Suprapubic skin (tissue), 4 donors: ENCODE measurements at regions not wholly inside any gene's neighbourhood (a gene's known extent, or its start where the extent isn't known, plus 50 kb on each side); places are given as distances from the start of the nearest gene placed in this dataset.

ENCODE experiments used
- DNase-seq, 2 donors: peaks; one replicate each; pipeline ENCODE4 v3.0.0-alpha.2; 2019; ENCODE audit warnings: low spot score in 2 of 2
- H3K27ac ChIP-seq: fragments of 200-600 bp; sonication (generic); one replicate; pipeline ENCODE4 v1.5.1; 2019
- H3K27me3 ChIP-seq: fragments of 200-600 bp; sonication (generic); one replicate; pipeline ENCODE4 v1.5.1; 2019
- H3K36me3 ChIP-seq: fragments of 200-600 bp; sonication (generic); one replicate; pipeline ENCODE4 v1.5.1; 2019
- H3K4me1 ChIP-seq: fragments of 200-600 bp; sonication (generic); one replicate; pipeline ENCODE4 v1.5.1; 2019
- H3K4me3 ChIP-seq: fragments of 200-600 bp; sonication (generic); one replicate; pipeline ENCODE4 v1.5.1; 2019; ENCODE audit warnings: mild to moderate bottlenecking
- H3K9me3 ChIP-seq: fragments of 200-600 bp; sonication (generic); one replicate; pipeline ENCODE4 v1.5.1; 2019
- EP300 ChIP-seq: sonication (generic); formaldehyde crosslinking; IDR thresholded peaks from one replicate; pipeline ENCODE4 v1.6.1; 2017; ENCODE audit warnings: antibody characterized with exemption
- POLR2A ChIP-seq, 2 donors: fragments of 450-650 bp; IDR thresholded peaks; one replicate each; pipeline ENCODE4 v1.6.1; 2017; ENCODE audit warnings: antibody characterized with exemption in 2 of 2, mild to moderate bottlenecking in 2 of 2, moderate library complexity in 2 of 2
- POLR2AphosphoS5 ChIP-seq, 3 donors: sonication (generic); formaldehyde crosslinking; IDR thresholded peaks; one replicate each; pipeline ENCODE4 v1.6.1; 2017; ENCODE audit warnings: antibody characterized with exemption in 3 of 3
- WGBS: methylation state at CpG from one replicate; pipeline ENCODE4 v1.1.5; 2018; 5-methylcytosine and 5-hydroxymethylcytosine counted together
- TF ChIP-seq, protein P1 (sequence below), 2 donors: fragments of 200-600 bp in 1 of 2; fragments of 450-650 bp in 1 of 2; sonication (generic) in 1 of 2; IDR thresholded peaks; one replicate each; pipeline ENCODE4 v1.5.1; 2016 to 2019; ENCODE audit warnings: antibody characterized with exemption in 2 of 2, mild to moderate bottlenecking in 1 of 2, moderate library complexity in 1 of 2

DNA sequence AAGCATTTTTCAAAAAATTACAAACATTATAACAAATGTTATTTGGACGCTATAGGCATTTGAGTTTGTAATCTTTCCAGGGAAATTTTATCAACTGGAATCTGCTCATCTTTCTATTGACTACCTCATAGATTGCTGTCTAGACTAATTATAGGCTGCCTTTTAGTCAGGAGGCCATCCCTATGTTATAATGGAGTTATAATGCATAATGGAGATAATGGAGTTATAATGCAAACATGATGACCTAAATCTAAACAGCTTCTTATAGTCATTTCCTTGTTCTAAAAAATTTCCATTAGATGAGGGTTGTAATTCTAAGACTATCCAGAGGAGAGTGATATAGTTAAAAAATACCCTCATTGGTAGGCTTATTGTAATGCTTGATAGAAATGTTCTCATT is 226.4 kb downstream of the SI start:
- H3K27ac ChIP-seq = no peak overlapping the region
- H3K9me3 ChIP-seq = no peaks in the 10 kb centered on the region
- 80% methylated on average over 1 of the region's 1 CpG for whole genome bisulfite sequencing
- no peaks in the 10 kb centered on the region for H3K27me3 ChIP-seq
- H3K4me3 ChIP-seq = no peak overlapping the region
- no peaks in the 10 kb centered on the region for H3K36me3 ChIP-seq
- H3K4me1 ChIP-seq = no peaks in the 10 kb centered on the region
- TF ChIP-seq POLR2A (IDR thresholded peaks at IDR 0.05) (no peak), EP300 (no peak), POLR2AphosphoS5 (IDR thresholded peaks at IDR 0.05) (no peak)
- TF ChIP-seq, protein P1, sequence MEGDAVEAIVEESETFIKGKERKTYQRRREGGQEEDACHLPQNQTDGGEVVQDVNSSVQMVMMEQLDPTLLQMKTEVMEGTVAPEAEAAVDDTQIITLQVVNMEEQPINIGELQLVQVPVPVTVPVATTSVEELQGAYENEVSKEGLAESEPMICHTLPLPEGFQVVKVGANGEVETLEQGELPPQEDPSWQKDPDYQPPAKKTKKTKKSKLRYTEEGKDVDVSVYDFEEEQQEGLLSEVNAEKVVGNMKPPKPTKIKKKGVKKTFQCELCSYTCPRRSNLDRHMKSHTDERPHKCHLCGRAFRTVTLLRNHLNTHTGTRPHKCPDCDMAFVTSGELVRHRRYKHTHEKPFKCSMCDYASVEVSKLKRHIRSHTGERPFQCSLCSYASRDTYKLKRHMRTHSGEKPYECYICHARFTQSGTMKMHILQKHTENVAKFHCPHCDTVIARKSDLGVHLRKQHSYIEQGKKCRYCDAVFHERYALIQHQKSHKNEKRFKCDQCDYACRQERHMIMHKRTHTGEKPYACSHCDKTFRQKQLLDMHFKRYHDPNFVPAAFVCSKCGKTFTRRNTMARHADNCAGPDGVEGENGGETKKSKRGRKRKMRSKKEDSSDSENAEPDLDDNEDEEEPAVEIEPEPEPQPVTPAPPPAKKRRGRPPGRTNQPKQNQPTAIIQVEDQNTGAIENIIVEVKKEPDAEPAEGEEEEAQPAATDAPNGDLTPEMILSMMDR (IDR thresholded peaks at IDR 0.05) = no peak
- no peak for DNase-seq

DNA sequence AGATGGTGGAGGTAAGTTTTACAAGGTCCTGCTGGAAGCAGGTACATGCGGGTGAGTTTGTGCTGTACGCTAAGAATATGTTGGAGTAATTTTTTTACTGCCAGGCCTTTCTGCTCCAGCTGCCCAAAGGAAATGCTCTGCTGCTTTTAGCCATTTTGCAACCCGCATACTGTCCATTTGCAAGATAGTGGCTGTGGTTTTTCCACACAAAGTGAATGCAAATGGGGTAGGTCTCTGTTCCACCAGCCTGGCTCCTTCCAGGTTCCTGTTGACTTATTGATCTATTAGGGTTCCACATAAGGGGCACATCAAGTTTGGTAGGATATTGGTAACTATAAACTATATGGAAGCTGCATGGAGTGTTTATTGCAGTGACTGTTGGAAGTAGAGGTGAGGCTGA is 227.1 kb downstream of the SI start:
- Histone ChIP-seq H3K9me3 (no peaks in the 10 kb centered on the region), H3K36me3 (no peaks in the 10 kb centered on the region), H3K27ac (no peak overlapping the region), H3K4me3 (no peak overlapping the region), H3K27me3 (no peaks in the 10 kb centered on the region), H3K4me1 (no peaks in the 10 kb centered on the region)
- TF ChIP-seq, protein P1 (IDR thresholded peaks at IDR 0.05) = no peak
- TF ChIP-seq POLR2A (IDR thresholded peaks at IDR 0.05) (no peak), EP300 (no peak), POLR2AphosphoS5 (IDR thresholded peaks at IDR 0.05) (no peak)
- no peak for DNase-seq
- WGBS = 76% methylated on average over 3 of the region's 3 CpGs

DNA sequence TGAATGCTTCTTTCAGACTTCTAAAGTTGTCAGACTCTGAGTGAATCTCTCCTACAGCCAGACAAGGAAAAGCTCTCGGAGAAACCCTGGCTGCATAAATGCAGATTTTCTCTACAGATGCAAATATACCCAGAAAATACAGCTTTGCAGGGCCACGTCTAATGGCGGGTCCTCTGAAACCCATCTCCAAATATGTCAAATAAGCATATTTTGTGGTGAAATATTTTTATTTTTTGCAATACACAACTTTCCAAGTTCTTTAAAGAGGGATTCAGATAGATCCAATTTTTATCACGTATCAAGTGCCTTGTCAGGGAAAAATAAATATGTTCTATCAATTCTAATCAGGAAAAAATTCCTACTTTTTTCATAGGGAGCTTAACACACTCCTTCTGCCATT is 229.4 kb downstream of the SI start:
- no peak overlapping the region for H3K4me3 ChIP-seq
- H3K27me3 ChIP-seq = no peaks in the 10 kb centered on the region
- no peaks in the 10 kb centered on the region for H3K9me3 ChIP-seq
- H3K36me3 ChIP-seq = no peaks in the 10 kb centered on the region
- WGBS = 85% methylated on average over 4 of the region's 4 CpGs
- H3K4me1 ChIP-seq = no peaks in the 10 kb centered on the region
- TF ChIP-seq POLR2A (IDR thresholded peaks at IDR 0.05) (no peak), EP300 (no peak)
- no peak overlapping the region for H3K27ac ChIP-seq
- no peak for DNase-seq

DNA sequence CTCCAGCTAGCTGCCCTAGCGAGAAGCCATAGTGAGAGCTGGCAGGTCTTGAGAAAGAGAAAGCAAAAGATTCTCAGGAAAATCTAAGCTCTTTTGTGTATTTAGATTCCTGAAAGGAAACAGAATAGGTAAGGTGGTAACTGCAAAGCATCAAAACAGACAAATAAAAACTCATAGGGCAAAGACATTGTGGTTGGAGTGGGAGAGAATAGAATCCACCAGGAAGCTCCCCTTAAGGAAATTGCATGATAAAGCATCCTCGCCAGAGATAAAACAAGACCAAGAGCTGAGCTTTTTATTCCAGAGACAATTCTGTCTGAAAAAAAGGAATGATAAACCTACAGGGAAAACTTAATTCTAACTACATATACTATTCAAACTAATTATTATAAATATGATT is 232.6 kb downstream of the SI start:
- no peaks in the 10 kb centered on the region for H3K36me3 ChIP-seq
- no peak overlapping the region for H3K4me3 ChIP-seq
- no peaks in the 10 kb centered on the region for H3K4me1 ChIP-seq
- no peak for DNase-seq
- H3K9me3 ChIP-seq = no peaks in the 10 kb centered on the region
- no peak for TF ChIP-seq EP300
- TF ChIP-seq POLR2A (IDR thresholded peaks at IDR 0.05) = no peak
- TF ChIP-seq POLR2AphosphoS5 (IDR thresholded peaks at IDR 0.05) = no peak
- TF ChIP-seq, protein P1 (IDR thresholded peaks at IDR 0.05) = no peak
- no peaks in the 10 kb centered on the region for H3K27me3 ChIP-seq
- 84% methylated on average over 2 of the region's 2 CpGs for WGBS
- H3K27ac ChIP-seq = no peak overlapping the region

DNA sequence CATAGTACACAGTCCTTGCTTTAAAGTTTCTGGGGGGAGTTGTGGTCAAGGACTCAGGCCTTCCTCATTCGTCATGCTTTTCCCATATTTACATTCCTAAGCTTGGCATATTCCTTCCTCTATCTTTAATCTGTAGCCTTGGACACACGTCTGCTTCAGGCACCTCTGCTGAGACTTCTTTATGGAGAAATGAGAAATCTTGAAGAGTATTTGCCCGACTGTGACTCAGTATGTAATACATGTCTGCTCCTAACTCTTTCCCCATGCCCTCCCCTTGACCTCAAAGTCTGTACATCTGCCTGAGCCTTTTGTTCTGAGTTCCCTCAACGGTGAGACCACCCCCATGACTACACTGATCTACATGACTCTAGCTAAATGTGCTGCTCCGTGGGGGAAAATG is 246.1 kb downstream of the SI start:
- DNase-seq = no peak
- Histone ChIP-seq H3K27me3 (no peaks in the 10 kb centered on the region), H3K36me3 (no peaks in the 10 kb centered on the region), H3K27ac (no peak overlapping the region), H3K9me3 (no peaks in the 10 kb centered on the region), H3K4me1 (no peaks in the 10 kb centered on the region), H3K4me3 (no peak overlapping the region)
- TF ChIP-seq POLR2AphosphoS5 (IDR thresholded peaks at IDR 0.05) (no peak), POLR2A (IDR thresholded peaks at IDR 0.05) (no peak), EP300 (no peak)
- TF ChIP-seq, protein P1 (IDR thresholded peaks at IDR 0.05) = no peak
- WGBS = 55% methylated on average over 5 of the region's 5 CpGs

DNA sequence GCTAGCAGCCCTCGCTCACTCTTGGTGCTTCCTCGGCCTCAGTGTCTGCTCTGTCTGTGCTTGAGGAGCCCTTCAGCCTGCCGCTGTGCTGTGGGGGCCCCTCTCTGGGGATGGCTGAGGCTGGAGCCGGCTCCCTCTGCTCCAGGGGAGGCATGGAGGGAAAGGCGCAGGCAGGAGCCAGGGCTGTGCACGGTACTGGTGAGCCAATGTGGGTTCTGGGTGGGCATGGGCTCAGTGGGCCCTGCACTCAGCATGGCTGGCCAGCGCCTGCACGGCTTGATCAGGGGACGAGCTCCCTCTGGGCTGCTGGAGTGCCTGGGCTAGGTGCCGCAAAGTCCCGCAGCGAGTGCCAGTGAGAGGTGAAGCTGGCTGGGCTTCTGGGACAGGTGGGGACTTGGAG is 260.0 kb downstream of the SI start:
- H3K4me3 ChIP-seq = no peak overlapping the region
- peaks cover 5% of the 10 kb centered on the region for H3K9me3 ChIP-seq
- TF ChIP-seq POLR2AphosphoS5 (IDR thresholded peaks at IDR 0.05) (no peak), EP300 (no peak), POLR2A (IDR thresholded peaks at IDR 0.05) (no peak)
- TF ChIP-seq, protein P1 (IDR thresholded peaks at IDR 0.05) = no peak
- no peaks in the 10 kb centered on the region for H3K4me1 ChIP-seq
- no peaks in the 10 kb centered on the region for H3K36me3 ChIP-seq
- 90% methylated on average over 11 of the region's 12 CpGs for WGBS
- no peak for DNase-seq
- no peak overlapping the region for H3K27ac ChIP-seq
- no peaks in the 10 kb centered on the region for H3K27me3 ChIP-seq
